Spleen (tissue), 11 donors: ENCODE measurements at regions not wholly inside any gene's neighbourhood (a gene's known extent, or its start where the extent isn't known, plus 50 kb on each side); places are given as distances from the start of the nearest gene placed in this dataset.

Experiments used
- DNase-seq: peaks from one replicate; pipeline ENCODE4 v3.0.0-alpha.2; 2020
- H3K27ac ChIP-seq, 8 donors: fragments of 200-600 bp; sonication (generic) in 7 of 8; 1 replicate in 4 of 8; 2 replicates in 4 of 8; pipeline versions ENCODE4 v1.5.0 to v1.8.0; 2016 to 2021; ENCODE audit warnings: inconsistent platforms in 4 of 8, mild to moderate bottlenecking in 4 of 8, moderate library complexity in 1 of 8
- H3K27me3 ChIP-seq, 7 donors: fragments of 200-600 bp; sonication (generic) in 6 of 7; replicated peaks in 1 of 7; 1 replicate in 4 of 7; 2 replicates in 3 of 7; pipeline versions ENCODE4 v1.5.0 to v1.8.0; 2016 to 2021; ENCODE audit warnings: inconsistent platforms in 3 of 7, mild to moderate bottlenecking in 1 of 7
- H3K36me3 ChIP-seq, 6 donors: fragments of 200-600 bp; sonication (generic) in 5 of 6; 1 replicate in 4 of 6; 2 replicates in 2 of 6; pipeline versions ENCODE4 v1.5.0 to v1.8.0; 2016 to 2021; ENCODE audit warnings: inconsistent platforms in 2 of 6
- H3K4me1 ChIP-seq, 6 donors: fragments of 200-600 bp; sonication (generic) in 5 of 6; 1 replicate in 3 of 6; 2 replicates in 3 of 6; pipeline versions ENCODE4 v1.5.0 to v1.8.0; 2016 to 2021; ENCODE audit warnings: inconsistent platforms in 3 of 6
- H3K4me3 ChIP-seq, 8 donors: fragments of 200-600 bp; sonication (generic) in 7 of 8; 1 replicate in 4 of 8; 2 replicates in 4 of 8; pipeline versions ENCODE4 v1.5.0 to v1.8.0; 2016 to 2021; ENCODE audit warnings: inconsistent platforms in 4 of 8, mild to moderate bottlenecking in 4 of 8, moderate library complexity in 2 of 8
- H3K9me3 ChIP-seq, 8 donors: fragments of 200-600 bp; sonication (generic) in 7 of 8; 1 replicate in 4 of 8; 2 replicates in 4 of 8; pipeline versions ENCODE4 v1.5.0 to v1.8.0; 2016 to 2021; ENCODE audit warnings: inconsistent platforms in 4 of 8
- POLR2A ChIP-seq, 3 donors: fragments of 450-650 bp; IDR thresholded peaks; one replicate each; pipeline ENCODE4 v1.5.1; 2017; ENCODE audit warnings: antibody characterized with exemption in 3 of 3, mild to moderate bottlenecking in 1 of 3
- POLR2AphosphoS5 ChIP-seq, 3 donors: sonication (generic); formaldehyde crosslinking; IDR thresholded peaks; one replicate each; pipeline ENCODE4 v1.5.1; 2017; ENCODE audit warnings: antibody characterized with exemption in 3 of 3
- WGBS, 5 donors: extraction: QIAGEN DNeasy Blood & Tissue Kit in 3 of 5; methylation state at CpG; one replicate each; pipeline versions ENCODE4 v1.1.5 to v1.1.7; 2013 to 2018; 5-methylcytosine and 5-hydroxymethylcytosine counted together
- intact Hi-C: fragments of 100-400 bp; cut with DNase I; formaldehyde crosslinking; loops from one replicate; pipeline ENCODE4 v1.15.0; 2023; ENCODE audit warnings: low total_unique reads
- TF ChIP-seq, protein P1 (sequence below), 11 experiments: fragments of 200-600 bp in 7 of 11; fragments of 450-650 bp in 4 of 11; sonication (generic) in 4 of 11; IDR thresholded peaks in 8 of 11; conservative IDR thresholded peaks in 3 of 11; 1 replicate in 7 of 11; 2 replicates in 4 of 11; pipeline versions ENCODE4 v1.4.0 to v1.8.0; 2016 to 2021; ENCODE audit warnings: antibody characterized with exemption in 11 of 11, inconsistent platforms in 4 of 11, mild to moderate bottlenecking in 1 of 11
- donor health status: healthy with polysubstance abuse.
- donor health status: DM: no; HTN: no; CAD: no; lungs with moderate emphysema.
- donor health status: DM: no; HTN: no; CAD: no.
- donor health status: Bipolar disorder and iron deficiency.
- donor health status: healthy.
- donor health status: DM: no; HTN: no; CAD: no.
- donor health status: DM: yes; HTN: yes; CAD: no.

- no peaks in the 10 kb centered on the region for H3K36me3 ChIP-seq
- no peaks in the 10 kb centered on the region for H3K27me3 ChIP-seq
- no peak for DNase-seq
- H3K4me3 ChIP-seq = no peak overlapping the region
- peaks cover 0 to 26% (median 24%) of the 10 kb centered on the region in 8 donors for H3K9me3 ChIP-seq
- no peaks in the 10 kb centered on the region for H3K4me1 ChIP-seq
- TF ChIP-seq, protein P1, sequence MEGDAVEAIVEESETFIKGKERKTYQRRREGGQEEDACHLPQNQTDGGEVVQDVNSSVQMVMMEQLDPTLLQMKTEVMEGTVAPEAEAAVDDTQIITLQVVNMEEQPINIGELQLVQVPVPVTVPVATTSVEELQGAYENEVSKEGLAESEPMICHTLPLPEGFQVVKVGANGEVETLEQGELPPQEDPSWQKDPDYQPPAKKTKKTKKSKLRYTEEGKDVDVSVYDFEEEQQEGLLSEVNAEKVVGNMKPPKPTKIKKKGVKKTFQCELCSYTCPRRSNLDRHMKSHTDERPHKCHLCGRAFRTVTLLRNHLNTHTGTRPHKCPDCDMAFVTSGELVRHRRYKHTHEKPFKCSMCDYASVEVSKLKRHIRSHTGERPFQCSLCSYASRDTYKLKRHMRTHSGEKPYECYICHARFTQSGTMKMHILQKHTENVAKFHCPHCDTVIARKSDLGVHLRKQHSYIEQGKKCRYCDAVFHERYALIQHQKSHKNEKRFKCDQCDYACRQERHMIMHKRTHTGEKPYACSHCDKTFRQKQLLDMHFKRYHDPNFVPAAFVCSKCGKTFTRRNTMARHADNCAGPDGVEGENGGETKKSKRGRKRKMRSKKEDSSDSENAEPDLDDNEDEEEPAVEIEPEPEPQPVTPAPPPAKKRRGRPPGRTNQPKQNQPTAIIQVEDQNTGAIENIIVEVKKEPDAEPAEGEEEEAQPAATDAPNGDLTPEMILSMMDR (IDR thresholded peaks at IDR 0.05 in 8 of 11, conservative IDR thresholded peaks at IDR 0.05 in 3 of 11) = no peak
- TF ChIP-seq POLR2AphosphoS5 (IDR thresholded peaks at IDR 0.05) (no peak), POLR2A (IDR thresholded peaks at IDR 0.05) (no peak)
- intact Hi-C loops = no loop called here
- no peak overlapping the region for H3K27ac ChIP-seq
Observed at GRCh38 chr4:45102716-45103115, 376.4 kb upstream of the GNPDA2 start.

DNA sequence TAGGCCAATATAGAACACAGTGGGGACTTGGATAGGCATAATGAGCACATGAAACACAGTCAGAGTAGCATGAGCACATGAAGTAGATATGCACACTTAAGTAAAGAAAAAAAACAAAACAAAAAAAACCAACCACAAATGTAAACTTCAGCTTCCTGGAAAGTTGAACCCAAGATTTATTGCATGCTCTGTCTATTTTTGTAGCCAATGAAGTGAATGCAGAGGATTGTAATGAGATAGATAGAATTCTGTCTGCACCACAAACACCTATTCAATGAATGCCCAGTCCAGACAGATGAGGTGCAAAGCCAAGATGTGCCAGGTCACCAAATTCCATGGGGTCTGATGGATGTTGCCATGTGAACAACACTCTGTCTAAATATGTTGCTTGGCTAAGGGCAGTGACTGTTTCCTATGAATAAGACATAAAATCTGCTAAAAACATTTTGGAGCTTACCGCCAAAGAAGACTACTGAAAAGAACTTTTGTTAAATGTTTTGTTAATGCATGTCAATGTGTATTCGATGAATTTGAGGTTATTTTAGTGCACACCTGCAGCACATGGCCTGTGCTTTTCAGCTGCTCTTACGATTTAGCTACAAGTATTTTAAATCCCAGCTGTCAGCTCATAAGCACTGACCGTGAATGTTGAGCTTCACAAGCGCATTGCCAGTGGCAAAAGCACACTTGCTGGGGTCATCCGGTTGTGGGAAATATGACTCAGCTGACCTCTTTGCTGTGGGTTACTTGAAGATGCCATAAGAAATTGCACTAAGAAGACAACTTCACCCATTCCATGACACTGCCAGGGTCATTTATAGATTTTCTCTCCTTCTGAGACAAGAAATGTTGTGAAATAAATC, 374.8 kb upstream of the GNPDA2 start:
- H3K36me3 ChIP-seq = no peaks in the 10 kb centered on the region
- no peak overlapping the region for H3K27ac ChIP-seq
- intact Hi-C loops = no loop called here
- 72 to 83% (median 78%) methylated on average over 6 of the region's 6 CpGs for WGBS, 5 donors
- H3K9me3 ChIP-seq = peaks cover 0 to 13% (median 11%) of the 10 kb centered on the region in 8 donors
- H3K4me3 ChIP-seq = no peak overlapping the region
- TF ChIP-seq POLR2AphosphoS5 (IDR thresholded peaks at IDR 0.05) = no peak
- no peak for TF ChIP-seq POLR2A (IDR thresholded peaks at IDR 0.05)
- TF ChIP-seq, protein P1 (IDR thresholded peaks at IDR 0.05 in 8 of 11, conservative IDR thresholded peaks at IDR 0.05 in 3 of 11) = no peak
- H3K27me3 ChIP-seq = no peaks in the 10 kb centered on the region
- no peak for DNase-seq
- H3K4me1 ChIP-seq = no peaks in the 10 kb centered on the region

GRCh38 chr4:45099471-45099870, 373.1 kb upstream of the GNPDA2 start:
- Histone ChIP-seq H3K27me3 (no peaks in the 10 kb centered on the region), H3K27ac (no peak overlapping the region), H3K36me3 (no peaks in the 10 kb centered on the region), H3K9me3 (peaks cover 0 to 8% (median 0%) of the 10 kb centered on the region in 8 donors), H3K4me1 (no peaks in the 10 kb centered on the region), H3K4me3 (no peak overlapping the region)
- WGBS, 5 donors = 81 to 97% (median 89%) methylated on average over 1 of the region's 1 CpG
- intact Hi-C loops = no loop called here
- no peak for DNase-seq
- TF ChIP-seq, protein P1 (IDR thresholded peaks at IDR 0.05 in 8 of 11, conservative IDR thresholded peaks at IDR 0.05 in 3 of 11) = no peak
- TF ChIP-seq POLR2AphosphoS5 (IDR thresholded peaks at IDR 0.05) (no peak), POLR2A (IDR thresholded peaks at IDR 0.05) (no peak)

- DNase-seq = no peak
- Histone ChIP-seq H3K9me3 (peaks cover 0 to 30% (median 19%) of the 10 kb centered on the region in 8 donors), H3K4me3 (no peak overlapping the region), H3K27ac (no peak overlapping the region), H3K36me3 (no peaks in the 10 kb centered on the region), H3K4me1 (no peaks in the 10 kb centered on the region), H3K27me3 (no peaks in the 10 kb centered on the region)
- 69 to 80% (median 75%) methylated on average over 3 of the region's 3 CpGs for WGBS, 5 donors
- TF ChIP-seq, protein P1 (IDR thresholded peaks at IDR 0.05 in 8 of 11, conservative IDR thresholded peaks at IDR 0.05 in 3 of 11) = no peak
- TF ChIP-seq POLR2AphosphoS5 (IDR thresholded peaks at IDR 0.05) (no peak), POLR2A (IDR thresholded peaks at IDR 0.05) (no peak)
- intact Hi-C loops = no loop called here
Observed at GRCh38 chr4:45094684-45095083, 368.3 kb upstream of the GNPDA2 start.
